Memory B cell (primary cell): ENCODE measurements at regions not wholly inside any gene's neighbourhood (a gene's known extent, or its start where the extent isn't known, plus 50 kb on each side); places are given as distances from the start of the nearest gene placed in this dataset.
A peak's percentile ranks its signal among the peaks of the same experiment; 100 is the strongest.
"Not testable (repeated sequence)": the region's sequence is repeated elsewhere in the genome, so short reads cannot be mapped to it uniquely, and the experiment has no call there.

Source experiments
- ATAC-seq: fragments of 150-1000 bp; cut with Tn5 transposase; 2 replicates; pipeline ENCODE4 v1.10.0; 2021; ENCODE audit warnings: low read depth, mild to moderate bottlenecking, moderate library complexity
- DNase-seq, 2 donors: peaks; one replicate each; pipeline ENCODE4 v3.0.0; 2022; ENCODE audit warnings: low spot score in 2 of 2
- H3K27ac Mint-ChIP-seq: one replicate; pipeline ENCODE4 v1.8.0; 2022; ENCODE audit warnings: mild to moderate bottlenecking, moderate library complexity, mixed read lengths
- H3K27me3 Mint-ChIP-seq: one replicate; pipeline ENCODE4 v1.8.0; 2022; ENCODE audit warnings: mixed read lengths
- H3K36me3 Mint-ChIP-seq: one replicate; pipeline ENCODE4 v1.8.0; 2022; ENCODE audit warnings: mild to moderate bottlenecking, mixed read lengths
- H3K4me1 Mint-ChIP-seq: one replicate; pipeline ENCODE4 v1.8.0; 2022; ENCODE audit warnings: mixed read lengths
- H3K4me3 Mint-ChIP-seq: one replicate; pipeline ENCODE4 v1.8.0; 2022; ENCODE audit warnings: mild to moderate bottlenecking, moderate library complexity, mixed read lengths
- H3K9me3 Mint-ChIP-seq: one replicate; pipeline ENCODE4 v1.8.0; 2022; ENCODE audit warnings: mixed read lengths

DNA sequence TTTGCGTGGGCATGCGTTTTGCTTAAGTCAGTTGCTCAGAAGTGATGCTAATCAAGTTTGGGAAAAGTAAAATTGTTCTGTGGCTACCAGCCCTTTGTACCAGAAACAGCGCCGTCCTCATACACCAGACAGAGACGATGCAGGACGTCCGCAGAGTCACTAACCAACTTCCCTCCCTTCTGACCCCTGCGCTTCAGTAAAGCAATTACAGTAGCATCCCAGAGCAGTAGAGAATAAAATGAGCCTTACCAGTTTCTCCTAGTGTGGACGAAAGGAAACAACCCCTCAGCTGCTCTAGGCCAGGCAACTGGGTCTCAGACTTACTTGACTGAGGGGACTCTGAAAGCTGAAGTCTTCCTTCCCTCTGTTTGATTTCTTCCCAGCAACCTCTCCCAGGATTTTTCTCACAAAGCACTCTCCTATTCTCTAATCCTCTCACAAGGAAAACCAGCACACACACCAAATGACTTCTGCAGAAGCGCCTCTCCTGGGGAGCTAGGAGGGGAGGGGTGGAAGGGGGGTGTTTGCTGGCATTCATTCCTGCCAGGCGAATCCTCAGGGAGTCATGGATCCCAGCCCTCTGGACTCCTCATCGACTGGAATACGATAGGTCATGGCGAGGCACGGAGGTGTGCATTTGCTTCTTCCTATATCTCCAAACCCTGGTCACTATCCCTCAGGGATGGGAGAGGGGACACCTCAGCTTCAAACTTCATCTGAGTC lies 56.0 kb upstream of the MID1 start:
- Mint-ChIP-seq H3K4me3 (no peak overlapping the region), H3K9me3 (no peaks in the 10 kb centered on the region)

DNA sequence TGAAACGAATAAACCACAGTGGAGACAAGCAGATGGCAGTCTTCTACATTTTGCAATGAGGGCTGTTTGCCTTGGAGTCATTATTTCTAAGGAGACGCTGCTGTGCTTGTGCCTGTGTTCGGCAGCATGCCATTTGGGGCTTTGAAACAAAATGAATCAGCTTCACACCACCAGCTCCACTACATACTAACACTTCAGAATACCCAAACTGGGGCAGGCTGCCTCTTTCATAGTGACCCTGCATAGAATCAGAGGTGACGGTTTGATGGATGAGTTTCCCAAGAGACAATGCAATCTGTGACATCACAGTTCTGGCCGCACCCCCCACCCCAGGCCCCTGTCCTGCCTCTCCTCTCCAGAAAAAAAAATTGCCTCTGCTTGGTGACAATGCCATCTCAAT lies 57.1 kb upstream of the MID1 start:
- Mint-ChIP-seq H3K36me3 (no peaks in the 10 kb centered on the region), H3K27ac (no peak overlapping the region), H3K27me3 (peaks cover 1% of the 10 kb centered on the region), H3K4me1 (no peaks in the 10 kb centered on the region), H3K9me3 (no peaks in the 10 kb centered on the region), H3K4me3 (no peak overlapping the region)
- ATAC-seq = no peak
- no peak for DNase-seq

More for the DNA sequence above, 56.0 kb upstream of the MID1 start:
- no peak for ATAC-seq
- no peak for DNase-seq
- peaks cover 5% of the 10 kb centered on the region for H3K27me3 Mint-ChIP-seq
- H3K27ac Mint-ChIP-seq = no peak overlapping the region
- no peaks in the 10 kb centered on the region for H3K36me3 Mint-ChIP-seq
- H3K4me1 Mint-ChIP-seq = no peaks in the 10 kb centered on the region

DNA sequence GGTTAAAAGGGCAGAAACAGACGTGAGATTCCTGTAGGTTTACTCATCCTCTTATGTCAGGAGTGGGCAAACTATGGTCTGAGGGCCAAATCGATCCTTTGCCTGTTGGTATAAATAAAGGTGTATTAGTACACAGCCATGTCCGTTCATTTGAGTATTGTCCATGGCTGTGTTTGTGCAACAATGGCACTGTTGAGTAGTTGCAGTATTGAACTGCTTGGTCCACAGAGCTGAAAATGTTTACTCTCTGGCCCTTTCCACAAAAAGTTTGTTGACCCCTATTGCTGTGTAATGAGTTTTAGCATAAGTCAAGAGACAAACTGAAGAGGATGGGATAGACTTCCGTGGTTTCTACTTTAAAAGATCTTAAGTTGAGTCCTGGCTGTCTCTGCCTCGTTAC lies 59.0 kb upstream of the MID1 start:
- Mint-ChIP-seq H3K27me3 (peaks cover 3% of the 10 kb centered on the region), H3K36me3 (no peaks in the 10 kb centered on the region), H3K4me1 (no peaks in the 10 kb centered on the region), H3K27ac (no peak overlapping the region), H3K4me3 (no peak overlapping the region), H3K9me3 (no peaks in the 10 kb centered on the region)
- ATAC-seq (no peak), DNase-seq (no peak)

DNA sequence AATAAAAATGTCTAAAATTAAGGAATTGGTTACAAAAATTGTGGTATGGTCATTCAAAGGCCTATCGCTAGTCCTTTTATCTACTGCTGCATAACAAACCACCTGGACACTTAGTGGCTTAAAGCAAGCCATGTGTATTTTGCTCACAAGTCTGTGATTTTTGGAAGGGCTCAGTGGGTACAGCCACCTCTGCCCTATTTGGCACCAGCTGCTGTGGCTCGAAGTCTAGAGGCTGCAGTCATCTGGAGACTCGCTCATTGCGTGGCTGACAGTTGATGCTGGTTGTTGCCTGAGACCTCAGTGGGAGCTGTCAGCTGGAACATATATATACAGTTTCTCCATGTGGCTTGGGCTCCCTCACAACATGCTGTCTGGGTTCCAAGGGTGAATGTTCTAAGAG lies 60.8 kb upstream of the MID1 start:
- DNase-seq (no peak), ATAC-seq (no peak)
- H3K4me1 Mint-ChIP-seq = no peaks in the 10 kb centered on the region
- H3K27me3 Mint-ChIP-seq = peaks cover 7% of the 10 kb centered on the region
- no peaks in the 10 kb centered on the region for H3K9me3 Mint-ChIP-seq
- H3K27ac Mint-ChIP-seq = no peak overlapping the region
- no peak overlapping the region for H3K4me3 Mint-ChIP-seq
- no peaks in the 10 kb centered on the region for H3K36me3 Mint-ChIP-seq

DNA sequence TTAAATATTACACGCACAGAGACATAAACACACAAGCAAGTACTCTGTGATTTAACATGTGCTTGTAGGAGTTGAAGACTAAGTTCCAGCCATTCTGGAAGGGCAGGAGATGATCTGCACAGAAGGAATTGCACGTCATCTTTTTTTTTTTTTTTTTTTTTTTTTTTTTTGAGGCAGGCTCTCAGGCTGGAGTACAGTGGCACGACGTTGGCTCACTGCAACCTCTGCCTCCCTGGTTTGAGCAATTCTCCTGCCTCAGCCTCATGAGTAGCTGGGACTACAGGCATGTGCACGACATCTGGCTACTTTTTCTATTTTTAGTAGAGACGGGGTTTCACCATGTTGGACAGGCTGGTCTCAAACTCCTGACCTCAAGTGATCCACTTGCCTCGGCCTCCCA lies 63.2 kb upstream of the MID1 start:
- H3K27ac Mint-ChIP-seq, H3K4me3 Mint-ChIP-seq, H3K36me3 Mint-ChIP-seq, H3K4me1 Mint-ChIP-seq, H3K9me3 Mint-ChIP-seq, DNase-seq, H3K27me3 Mint-ChIP-seq, ATAC-seq: not testable (repeated sequence)

DNA sequence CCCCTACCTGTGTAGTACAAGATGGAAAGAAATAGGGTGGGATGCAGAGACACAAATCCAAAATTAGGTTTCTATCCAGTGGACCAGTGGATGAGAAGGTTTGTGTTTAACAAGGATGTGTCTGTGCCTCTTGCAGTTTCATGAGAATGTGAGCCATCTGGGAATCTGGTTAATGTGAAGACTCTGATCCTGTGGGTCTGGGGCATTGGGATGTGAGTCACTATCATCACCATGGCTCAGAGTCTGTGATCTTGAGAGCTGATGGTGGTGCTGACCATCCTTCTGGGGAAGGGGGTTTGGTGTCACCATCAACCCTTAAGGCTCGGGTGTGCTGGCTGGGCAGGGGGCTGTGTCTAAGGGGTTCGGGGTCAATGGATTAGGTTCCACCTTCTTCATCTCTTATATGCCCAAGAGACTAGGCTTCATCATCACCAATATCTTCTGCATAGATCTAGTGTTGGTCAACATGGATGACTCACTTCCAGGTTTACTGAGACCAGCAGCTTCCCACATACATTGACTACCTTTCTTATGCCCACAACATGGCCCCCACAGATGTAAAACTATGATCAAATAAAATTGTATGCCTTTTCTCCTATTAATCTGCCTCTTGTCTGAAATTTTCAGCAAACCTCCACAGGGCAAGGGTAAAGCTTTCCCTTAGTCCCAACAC lies 65.7 kb upstream of the MID1 start:
- Mint-ChIP-seq H3K9me3 (peaks cover 4% of the 10 kb centered on the region), H3K4me1 (no peaks in the 10 kb centered on the region), H3K36me3 (no peaks in the 10 kb centered on the region), H3K27me3 (peaks cover 6% of the 10 kb centered on the region), H3K4me3 (no peak overlapping the region), H3K27ac (no peak overlapping the region)
- ATAC-seq = no peak
- DNase-seq = no peak

DNA sequence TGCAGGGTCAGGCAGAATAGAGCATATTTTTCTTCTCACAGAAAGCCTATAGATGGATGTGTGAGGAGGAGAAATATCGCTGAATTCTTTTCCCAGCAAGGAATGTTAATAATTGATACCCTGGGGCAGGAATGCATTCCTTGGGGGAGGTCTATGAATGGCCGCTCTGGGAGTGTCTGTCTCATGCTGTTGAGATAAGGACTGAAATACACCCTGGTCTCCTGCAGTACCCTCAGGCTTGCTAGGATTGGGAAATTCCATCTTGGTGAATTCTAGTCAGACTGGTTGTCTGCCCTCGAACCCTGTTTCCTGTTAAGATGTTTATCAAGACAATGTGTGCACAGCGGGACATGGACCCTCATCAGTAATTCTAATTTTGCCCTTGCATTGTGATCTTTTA lies 71.4 kb upstream of the MID1 start:
- not testable (repeated sequence) for DNase-seq, H3K4me1 Mint-ChIP-seq, H3K36me3 Mint-ChIP-seq, H3K27ac Mint-ChIP-seq, ATAC-seq, H3K9me3 Mint-ChIP-seq, H3K4me3 Mint-ChIP-seq, H3K27me3 Mint-ChIP-seq

DNA sequence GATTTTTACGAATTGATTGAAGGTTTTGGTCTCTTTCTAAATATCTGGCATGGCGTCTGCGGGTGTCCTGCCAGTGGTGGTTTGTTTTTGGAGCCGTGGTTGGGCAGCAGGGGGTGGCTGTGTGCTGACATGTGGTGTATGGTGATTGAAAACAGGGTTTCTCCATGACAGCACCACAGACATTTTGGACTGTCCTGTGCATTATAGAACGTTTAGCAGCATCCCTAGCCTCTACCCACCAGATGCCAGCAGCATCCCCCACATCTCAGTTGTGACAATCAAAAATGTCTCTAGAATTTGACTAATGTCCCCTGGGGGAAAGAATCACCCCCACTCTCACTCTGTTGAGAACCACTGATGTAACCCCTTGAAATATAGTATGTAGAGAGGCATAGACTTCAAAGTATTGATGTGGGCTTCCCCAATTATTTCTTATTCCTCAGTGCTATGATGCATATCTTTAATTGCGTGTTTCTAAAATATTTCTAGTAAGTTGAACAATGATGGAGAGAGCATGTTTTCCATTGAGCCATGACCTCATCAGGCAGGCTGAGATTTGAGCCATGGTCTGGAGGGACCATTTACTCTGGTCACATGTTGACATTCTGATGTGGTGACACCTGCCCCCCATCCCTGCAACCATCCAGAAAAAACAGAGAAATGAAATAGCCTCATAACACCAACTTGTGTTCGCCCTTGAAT lies 77.4 kb upstream of the MID1 start:
- Mint-ChIP-seq H3K9me3 (peaks cover 1% of the 10 kb centered on the region), H3K27ac (no peak overlapping the region), H3K36me3 (no peaks in the 10 kb centered on the region), H3K4me1 (no peaks in the 10 kb centered on the region), H3K27me3 (peaks cover 4% of the 10 kb centered on the region), H3K4me3 (no peak overlapping the region)
- DNase-seq (no peak), ATAC-seq (no peak)

DNA sequence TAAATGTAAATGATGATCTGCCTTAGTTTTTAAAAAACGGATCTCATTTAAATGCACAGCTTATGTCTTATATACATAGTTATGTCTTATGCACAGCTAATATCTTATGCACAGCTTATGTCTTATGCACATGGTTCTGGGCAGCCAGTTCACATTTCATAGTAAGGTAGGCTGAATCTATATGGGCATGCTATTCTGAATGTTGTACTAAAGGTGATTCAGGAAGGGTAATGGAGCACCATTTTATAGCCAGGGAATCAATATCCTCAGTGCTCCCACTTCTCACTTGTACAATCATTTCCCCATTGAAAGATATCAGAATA lies 77.9 kb upstream of the MID1 start:
- no peak overlapping the region for H3K4me3 Mint-ChIP-seq
- no peak for DNase-seq
- H3K36me3 Mint-ChIP-seq = no peaks in the 10 kb centered on the region
- no peak overlapping the region for H3K27ac Mint-ChIP-seq
- no peak for ATAC-seq
- no peaks in the 10 kb centered on the region for H3K4me1 Mint-ChIP-seq
- H3K9me3 Mint-ChIP-seq = no peaks in the 10 kb centered on the region
- peaks cover 4% of the 10 kb centered on the region for H3K27me3 Mint-ChIP-seq

DNA sequence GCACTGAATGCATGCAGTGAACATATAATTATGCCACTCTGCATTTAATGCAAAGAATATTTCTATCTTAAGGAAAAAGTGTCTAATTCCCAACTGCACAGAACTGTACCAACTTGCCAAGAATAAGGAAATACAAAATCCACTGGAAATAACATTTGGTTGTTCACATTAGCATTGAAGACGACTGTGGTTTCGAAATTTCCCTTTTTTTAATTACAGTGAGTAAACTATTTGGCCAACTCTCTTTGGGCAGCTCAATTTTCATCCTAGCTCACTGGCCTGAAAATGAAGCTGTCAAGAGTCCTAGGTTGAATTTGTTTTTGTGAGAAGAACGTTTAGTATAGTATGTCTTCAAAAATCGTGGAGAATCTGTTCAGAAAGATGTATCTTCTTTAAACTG lies 81.6 kb upstream of the MID1 start:
- no peak for ATAC-seq
- no peaks in the 10 kb centered on the region for H3K4me1 Mint-ChIP-seq
- H3K36me3 Mint-ChIP-seq = no peaks in the 10 kb centered on the region
- H3K9me3 Mint-ChIP-seq = no peaks in the 10 kb centered on the region
- no peak for DNase-seq
- no peak overlapping the region for H3K27ac Mint-ChIP-seq
- H3K27me3 Mint-ChIP-seq = no peaks in the 10 kb centered on the region
- no peak overlapping the region for H3K4me3 Mint-ChIP-seq

DNA sequence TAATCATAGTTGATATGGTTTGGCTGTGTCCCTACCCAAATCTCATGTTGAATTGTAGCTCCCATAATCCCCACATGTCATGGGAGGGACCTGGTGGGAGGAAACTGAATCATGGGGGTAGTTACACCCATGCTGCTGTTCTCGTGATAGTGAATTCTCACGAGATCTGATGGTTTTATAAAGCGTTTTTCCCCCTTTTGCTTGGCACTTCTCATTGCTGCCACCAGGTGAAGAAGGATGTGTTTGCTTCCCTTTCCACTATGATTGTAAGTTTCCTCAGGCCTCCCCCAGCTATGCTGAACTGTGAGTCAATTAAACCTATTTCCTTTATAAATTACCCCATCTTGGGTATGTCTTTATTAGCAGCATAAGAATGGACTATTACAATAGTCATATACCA lies 86.0 kb upstream of the MID1 start:
- H3K27me3 Mint-ChIP-seq, DNase-seq, H3K36me3 Mint-ChIP-seq, H3K9me3 Mint-ChIP-seq, H3K4me1 Mint-ChIP-seq, ATAC-seq, H3K27ac Mint-ChIP-seq, H3K4me3 Mint-ChIP-seq: not testable (repeated sequence)

DNA sequence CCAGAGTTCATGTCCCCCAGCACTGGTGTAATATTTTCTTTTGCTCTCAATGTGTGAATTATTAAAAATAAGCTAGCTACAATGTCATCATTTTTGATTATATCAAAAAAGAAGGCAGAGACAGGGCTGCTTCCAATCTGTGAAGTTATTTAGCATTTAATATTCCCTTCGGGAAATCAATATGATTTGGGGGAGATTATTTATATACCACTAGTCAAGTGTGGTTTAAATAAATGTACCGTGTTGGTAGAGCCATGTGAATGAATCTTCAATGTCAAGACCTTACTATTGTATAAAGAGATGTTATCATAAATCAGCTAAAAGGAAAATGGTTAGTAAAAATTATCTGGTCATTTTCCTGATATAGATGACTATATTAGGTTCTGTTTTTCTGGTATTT lies 87.4 kb upstream of the MID1 start:
- Mint-ChIP-seq H3K4me1 (peaks cover 3% of the 10 kb centered on the region), H3K4me3 (no peak overlapping the region), H3K27ac (no peak overlapping the region), H3K36me3 (no peaks in the 10 kb centered on the region), H3K27me3 (peaks cover 3% of the 10 kb centered on the region), H3K9me3 (no peaks in the 10 kb centered on the region)
- DNase-seq (no peak), ATAC-seq (no peak)

DNA sequence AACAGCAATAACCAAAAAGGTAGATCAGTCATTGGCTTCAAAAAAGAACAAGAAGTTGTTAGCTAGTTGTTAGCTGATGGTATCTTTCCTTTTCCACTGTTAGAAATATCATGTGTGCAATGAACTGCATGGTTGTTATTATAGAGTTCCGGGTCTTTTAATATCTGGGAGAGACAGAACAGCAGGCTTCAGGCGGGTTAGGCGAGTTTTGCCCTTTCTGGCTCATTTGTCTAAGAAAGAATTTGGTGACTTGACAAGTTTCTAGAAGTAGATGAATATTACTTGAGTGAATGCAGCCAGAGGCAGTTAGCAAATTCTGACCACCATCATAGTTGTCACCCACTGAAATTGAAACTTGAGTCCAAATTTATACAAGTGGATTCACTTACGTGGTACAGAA lies 88.9 kb upstream of the MID1 start:
- Mint-ChIP-seq H3K27me3 (peaks cover 3% of the 10 kb centered on the region), H3K4me1 (peaks cover 3% of the 10 kb centered on the region), H3K27ac (no peak overlapping the region), H3K36me3 (no peaks in the 10 kb centered on the region), H3K9me3 (no peaks in the 10 kb centered on the region), H3K4me3 (no peak overlapping the region)
- ATAC-seq = no peak
- DNase-seq = no peak

DNA sequence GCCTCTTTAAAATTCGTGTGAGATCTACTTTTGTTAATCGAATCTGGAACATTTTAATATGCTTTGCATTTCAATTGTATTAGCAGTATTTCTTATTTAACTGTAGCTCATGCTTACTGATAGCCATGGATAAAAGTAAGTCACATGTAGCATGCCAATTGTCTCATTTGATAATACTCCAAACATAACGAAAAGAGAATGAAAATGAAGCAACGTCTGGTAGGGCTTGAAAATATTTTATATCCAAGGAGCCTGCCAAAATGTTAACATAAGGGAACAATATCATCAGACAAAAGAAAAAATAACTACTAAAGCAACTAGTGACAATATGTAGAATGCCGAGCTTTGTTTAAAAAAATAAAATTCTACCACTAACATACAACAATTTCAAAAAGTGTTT lies 94.1 kb upstream of the MID1 start:
- H3K27me3 Mint-ChIP-seq = peaks cover 5% of the 10 kb centered on the region
- H3K36me3 Mint-ChIP-seq = no peaks in the 10 kb centered on the region
- no peaks in the 10 kb centered on the region for H3K4me1 Mint-ChIP-seq
- no peak overlapping the region for H3K27ac Mint-ChIP-seq
- no peak for ATAC-seq
- H3K4me3 Mint-ChIP-seq = no peak overlapping the region
- H3K9me3 Mint-ChIP-seq = no peaks in the 10 kb centered on the region
- DNase-seq = no peak

DNA sequence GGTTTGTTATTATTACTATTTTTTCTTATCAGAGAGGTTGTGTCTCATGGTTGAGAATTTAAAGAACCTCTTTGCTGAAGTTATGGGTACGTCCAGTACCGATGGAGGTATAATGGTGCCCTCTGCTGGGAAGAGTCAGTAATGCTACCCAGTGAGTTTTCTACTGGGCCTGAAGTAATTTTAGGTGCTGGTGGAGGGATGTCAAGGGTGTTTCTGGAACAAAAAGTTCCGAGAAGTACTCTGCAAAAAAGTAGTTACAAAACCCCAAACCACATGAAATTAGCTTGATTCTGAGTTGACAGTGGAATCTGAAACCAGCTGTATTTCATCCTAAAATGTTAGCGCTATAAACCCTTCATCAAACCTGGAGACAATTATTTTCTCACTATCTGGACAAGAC lies 102.5 kb upstream of the MID1 start:
- DNase-seq (peak; percentile 41 to 52), ATAC-seq (no peak)
- no peaks in the 10 kb centered on the region for H3K36me3 Mint-ChIP-seq
- no peaks in the 10 kb centered on the region for H3K27me3 Mint-ChIP-seq
- no peaks in the 10 kb centered on the region for H3K9me3 Mint-ChIP-seq
- H3K27ac Mint-ChIP-seq = no peak overlapping the region
- no peak overlapping the region for H3K4me3 Mint-ChIP-seq
- H3K4me1 Mint-ChIP-seq = no peaks in the 10 kb centered on the region
